ENCODE measurements at regions not wholly inside any gene's neighbourhood (a gene's known extent, or its start where the extent isn't known, plus 50 kb on each side); places are given as distances from the start of the nearest gene placed in this dataset.

DNA sequence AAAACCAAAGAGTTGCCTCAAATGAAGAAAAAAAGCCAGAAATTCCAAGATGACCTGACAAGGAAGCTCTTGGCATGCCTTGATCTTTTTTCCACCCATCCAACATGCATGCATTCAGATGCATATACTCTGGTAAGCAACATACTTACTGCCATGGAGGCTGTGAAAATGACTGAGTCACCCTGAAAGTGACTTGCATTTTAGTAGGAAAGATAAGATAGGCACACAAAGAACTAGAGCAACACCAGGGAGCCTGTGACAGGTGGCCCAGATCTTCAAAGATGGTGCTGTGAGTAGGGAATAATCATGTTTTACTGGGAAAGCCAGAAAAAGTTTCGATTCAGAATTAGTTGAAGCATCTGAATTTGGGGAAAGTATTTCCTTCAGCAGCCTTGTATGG lies 185.1 kb upstream of the SLCO3A1 start:
- TF ChIP-seq, protein P1, sequence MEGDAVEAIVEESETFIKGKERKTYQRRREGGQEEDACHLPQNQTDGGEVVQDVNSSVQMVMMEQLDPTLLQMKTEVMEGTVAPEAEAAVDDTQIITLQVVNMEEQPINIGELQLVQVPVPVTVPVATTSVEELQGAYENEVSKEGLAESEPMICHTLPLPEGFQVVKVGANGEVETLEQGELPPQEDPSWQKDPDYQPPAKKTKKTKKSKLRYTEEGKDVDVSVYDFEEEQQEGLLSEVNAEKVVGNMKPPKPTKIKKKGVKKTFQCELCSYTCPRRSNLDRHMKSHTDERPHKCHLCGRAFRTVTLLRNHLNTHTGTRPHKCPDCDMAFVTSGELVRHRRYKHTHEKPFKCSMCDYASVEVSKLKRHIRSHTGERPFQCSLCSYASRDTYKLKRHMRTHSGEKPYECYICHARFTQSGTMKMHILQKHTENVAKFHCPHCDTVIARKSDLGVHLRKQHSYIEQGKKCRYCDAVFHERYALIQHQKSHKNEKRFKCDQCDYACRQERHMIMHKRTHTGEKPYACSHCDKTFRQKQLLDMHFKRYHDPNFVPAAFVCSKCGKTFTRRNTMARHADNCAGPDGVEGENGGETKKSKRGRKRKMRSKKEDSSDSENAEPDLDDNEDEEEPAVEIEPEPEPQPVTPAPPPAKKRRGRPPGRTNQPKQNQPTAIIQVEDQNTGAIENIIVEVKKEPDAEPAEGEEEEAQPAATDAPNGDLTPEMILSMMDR (IDR thresholded peaks at IDR 0.05; ENCODE audit: low read depth, low read length): no peak
- no peak for DNase-seq (ENCODE audit: low read depth in 2 of 2)
- H3K4me3 ChIP-seq (replicated peaks in 1 of 2; ENCODE audit: low read depth in 2 of 2, low read length in 2 of 2): no peak overlapping the region

DNA sequence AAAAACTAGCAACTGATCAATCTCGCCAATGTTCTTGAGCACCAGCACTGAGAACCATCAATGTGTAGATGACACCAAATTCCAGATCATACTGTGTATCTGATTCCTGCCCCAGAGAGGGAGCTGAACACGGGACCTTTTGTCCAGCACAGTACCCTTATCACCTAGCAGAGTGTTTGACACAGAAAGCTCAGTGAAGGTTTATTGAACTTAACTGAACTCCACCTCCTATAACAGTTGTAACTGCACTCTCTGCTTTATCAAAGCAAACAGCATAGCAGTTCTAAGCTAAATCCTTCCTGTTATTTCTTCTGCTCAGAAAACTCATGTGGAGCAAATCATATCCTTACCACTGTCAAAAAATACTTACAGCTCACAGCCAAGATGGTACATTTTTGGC lies 183.4 kb upstream of the SLCO3A1 start:
- DNase-seq (ENCODE audit: low read depth in 2 of 2): no peak
- H3K4me3 ChIP-seq (replicated peaks in 1 of 2; ENCODE audit: low read depth in 2 of 2, low read length in 2 of 2): no peak overlapping the region
- TF ChIP-seq, protein P1 (IDR thresholded peaks at IDR 0.05; ENCODE audit: low read depth, low read length): no peak

DNA sequence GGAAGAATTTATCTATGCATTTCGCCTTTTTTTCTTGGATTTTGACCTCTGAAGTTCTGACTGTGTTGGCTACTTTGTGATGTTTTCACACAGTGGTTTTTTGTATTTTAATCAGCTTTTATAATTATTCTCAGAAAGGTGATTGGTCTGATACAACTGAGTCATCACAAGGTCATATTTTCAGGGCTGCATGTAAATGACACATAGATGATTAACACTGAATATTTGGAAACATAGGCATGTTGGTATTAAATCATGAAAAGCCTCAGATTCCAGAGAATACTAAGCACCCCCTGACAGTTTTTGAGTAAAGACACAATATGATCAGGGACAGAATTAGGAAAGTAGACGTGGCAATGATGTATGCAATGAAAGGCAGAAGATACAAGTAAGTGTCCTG lies 175.5 kb upstream of the SLCO3A1 start:
- no peak for DNase-seq (ENCODE audit: low read depth in 2 of 2)
- TF ChIP-seq, protein P1 (IDR thresholded peaks at IDR 0.05; ENCODE audit: low read depth, low read length): no peak
- no peak overlapping the region for H3K4me3 ChIP-seq (replicated peaks in 1 of 2; ENCODE audit: low read depth in 2 of 2, low read length in 2 of 2)

DNA sequence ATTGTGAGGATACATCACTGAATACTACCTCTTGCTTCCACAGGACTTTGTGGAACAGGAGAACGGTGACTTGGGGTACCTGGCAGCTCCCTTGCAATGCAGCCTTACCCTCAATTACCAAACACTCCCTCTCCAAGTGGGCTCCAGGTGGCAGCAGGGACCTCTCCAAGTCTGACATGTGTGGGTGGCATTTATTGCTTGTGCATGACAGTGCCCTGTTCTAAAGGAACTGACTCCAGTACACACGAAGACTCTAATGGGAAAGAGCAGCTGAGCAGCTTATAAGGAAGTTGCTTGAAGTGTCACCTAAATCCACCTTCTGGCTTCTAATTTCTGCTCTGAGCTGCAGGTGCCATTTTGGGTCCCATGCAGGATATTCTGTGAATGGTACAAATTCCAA lies 174.1 kb upstream of the SLCO3A1 start:
- no peak overlapping the region for H3K4me3 ChIP-seq (replicated peaks in 1 of 2; ENCODE audit: low read depth in 2 of 2, low read length in 2 of 2)
- TF ChIP-seq, protein P1 (IDR thresholded peaks at IDR 0.05; ENCODE audit: low read depth, low read length): no peak
- no peak for DNase-seq (ENCODE audit: low read depth in 2 of 2)

DNA sequence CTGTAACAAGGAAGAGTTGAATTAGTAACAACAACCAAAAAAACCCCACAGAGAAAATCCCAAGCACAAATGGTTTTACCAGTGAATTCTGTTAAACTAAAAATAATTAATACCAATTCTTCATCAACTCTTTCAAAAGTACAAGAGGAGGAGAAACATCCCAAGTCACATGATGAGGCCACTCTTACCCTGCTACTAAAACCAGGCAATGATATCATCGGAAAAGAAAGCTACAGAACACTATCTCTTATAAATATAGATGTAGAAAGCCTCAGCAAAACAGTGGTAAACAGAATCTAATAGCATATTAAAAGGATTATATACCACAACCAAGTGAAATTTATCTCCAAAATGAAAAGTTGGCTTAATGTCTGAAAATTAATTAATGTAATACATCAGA lies 168.1 kb upstream of the SLCO3A1 start:
- TF ChIP-seq, protein P1 (IDR thresholded peaks at IDR 0.05; ENCODE audit: low read depth, low read length): no peak
- DNase-seq (ENCODE audit: low read depth in 2 of 2): no peak
- no peak overlapping the region for H3K4me3 ChIP-seq (replicated peaks in 1 of 2; ENCODE audit: low read depth in 2 of 2, low read length in 2 of 2)

DNA sequence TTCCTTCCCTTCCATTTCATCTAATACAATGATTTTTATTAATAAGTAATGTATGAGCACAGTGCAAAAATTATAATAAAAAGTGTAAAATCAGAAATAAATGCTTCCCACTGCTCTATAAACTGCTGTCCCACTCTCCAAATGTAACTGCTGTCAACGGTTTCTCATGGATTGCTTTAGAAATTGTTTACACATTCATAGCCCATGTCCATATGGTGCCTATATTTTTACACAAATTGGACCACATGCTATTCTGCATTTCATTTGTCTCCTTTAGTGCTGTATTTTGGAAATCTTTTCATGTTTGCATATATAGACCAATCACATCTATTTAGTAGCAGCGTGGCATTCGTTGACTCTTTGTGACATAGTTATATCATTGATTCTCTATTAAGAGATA lies 164.7 kb upstream of the SLCO3A1 start:
- DNase-seq (ENCODE audit: low read depth in 2 of 2): no peak
- TF ChIP-seq, protein P1 (IDR thresholded peaks at IDR 0.05; ENCODE audit: low read depth, low read length): no peak
- no peak overlapping the region for H3K4me3 ChIP-seq (replicated peaks in 1 of 2; ENCODE audit: low read depth in 2 of 2, low read length in 2 of 2)

DNA sequence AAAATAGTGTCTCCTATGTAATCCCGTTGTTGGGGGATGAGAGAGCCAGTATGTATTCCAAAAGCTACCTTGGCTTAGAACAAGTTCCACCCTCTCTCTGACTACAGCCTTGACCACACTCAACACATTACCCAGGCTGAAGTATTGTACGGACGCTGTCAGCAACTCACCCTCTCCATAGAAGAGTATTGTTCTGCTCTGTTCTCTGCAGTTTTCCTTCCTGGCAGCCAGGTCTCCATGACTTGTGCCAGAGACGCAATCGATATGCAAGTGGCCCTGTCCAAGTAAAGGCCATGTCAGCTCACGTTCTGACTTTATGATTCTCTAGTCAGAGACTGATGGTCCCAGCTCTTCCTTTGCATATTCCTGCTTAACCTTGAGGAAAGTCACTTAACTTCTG lies 164.1 kb upstream of the SLCO3A1 start:
- TF ChIP-seq, protein P1 (IDR thresholded peaks at IDR 0.05; ENCODE audit: low read depth, low read length): no peak
- no peak for DNase-seq (ENCODE audit: low read depth in 2 of 2)
- H3K4me3 ChIP-seq (replicated peaks in 1 of 2; ENCODE audit: low read depth in 2 of 2, low read length in 2 of 2): no peak overlapping the region
